ENCODE measurements at regions not wholly inside any gene's neighbourhood (a gene's known extent, or its start where the extent isn't known, plus 50 kb on each side); places are given as distances from the start of the nearest gene placed in this dataset.

- Histone ChIP-seq H3K27me3 (ENCODE audit: insufficient read depth in 3 of 3, low read length in 2 of 3) (no peaks in the 10 kb centered on the region), H3K27ac (no peak overlapping the region), H3K36me3 (ENCODE audit: insufficient read depth in 1 of 2, low read depth in 1 of 2) (no peaks in the 10 kb centered on the region), H3K4me3 (no peak overlapping the region), H3K4me1 (peaks cover 6% of the 10 kb centered on the region), H3K9me3 (no peaks in the 10 kb centered on the region)
- intact Hi-C loops (cut with DNase I): loop anchor here (5.0 to 10.0 kb wide), 3 partner anchors 202 to 665 kb away; partner anchors contain the start of genes MSH6 (in 2 of the 2) and FBXO11 (in 1 of the 2)
- TF ChIP-seq, protein P1, sequence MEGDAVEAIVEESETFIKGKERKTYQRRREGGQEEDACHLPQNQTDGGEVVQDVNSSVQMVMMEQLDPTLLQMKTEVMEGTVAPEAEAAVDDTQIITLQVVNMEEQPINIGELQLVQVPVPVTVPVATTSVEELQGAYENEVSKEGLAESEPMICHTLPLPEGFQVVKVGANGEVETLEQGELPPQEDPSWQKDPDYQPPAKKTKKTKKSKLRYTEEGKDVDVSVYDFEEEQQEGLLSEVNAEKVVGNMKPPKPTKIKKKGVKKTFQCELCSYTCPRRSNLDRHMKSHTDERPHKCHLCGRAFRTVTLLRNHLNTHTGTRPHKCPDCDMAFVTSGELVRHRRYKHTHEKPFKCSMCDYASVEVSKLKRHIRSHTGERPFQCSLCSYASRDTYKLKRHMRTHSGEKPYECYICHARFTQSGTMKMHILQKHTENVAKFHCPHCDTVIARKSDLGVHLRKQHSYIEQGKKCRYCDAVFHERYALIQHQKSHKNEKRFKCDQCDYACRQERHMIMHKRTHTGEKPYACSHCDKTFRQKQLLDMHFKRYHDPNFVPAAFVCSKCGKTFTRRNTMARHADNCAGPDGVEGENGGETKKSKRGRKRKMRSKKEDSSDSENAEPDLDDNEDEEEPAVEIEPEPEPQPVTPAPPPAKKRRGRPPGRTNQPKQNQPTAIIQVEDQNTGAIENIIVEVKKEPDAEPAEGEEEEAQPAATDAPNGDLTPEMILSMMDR (IDR thresholded peaks at IDR 0.05): no peak
- 80 to 82% (median 81%) methylated on average over 4 of the region's 4 CpGs for WGBS, 3 donors
- ATAC-seq (no peak), DNase-seq (no peak)
Measured at GRCh38 chr2:48109491-48110204, 203.3 kb upstream of the FBXO11 start.

DNA sequence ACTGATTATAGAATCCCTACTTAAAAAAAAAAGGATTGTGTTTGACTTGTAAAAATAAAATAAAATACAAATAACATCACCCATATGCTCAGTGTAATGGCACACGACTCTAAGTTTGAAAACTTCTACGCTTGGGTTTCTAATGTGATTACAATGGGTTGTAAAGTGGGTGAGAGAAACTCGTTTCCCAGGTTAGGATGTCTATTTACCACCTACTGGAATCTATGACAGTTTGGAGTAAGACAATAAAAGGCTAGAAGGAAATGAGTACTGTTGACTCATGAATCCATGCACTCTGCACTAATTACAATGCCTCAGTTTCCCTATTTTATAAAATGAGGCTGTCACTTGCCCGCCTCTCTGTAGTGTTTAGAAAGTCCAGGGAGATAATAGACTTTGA, 204.0 kb upstream of the FOXN2 start:
- peaks cover 6% of the 10 kb centered on the region for H3K4me1 ChIP-seq
- intact Hi-C loops (cut with DNase I): no loop called here
- H3K4me3 ChIP-seq: no peak overlapping the region
- WGBS, 3 donors: 67 to 76% (median 74%) methylated on average over 4 of the region's 4 CpGs
- DNase-seq: no peak
- no peak for ATAC-seq
- H3K9me3 ChIP-seq: no peaks in the 10 kb centered on the region
- H3K27ac ChIP-seq: no peak overlapping the region
- H3K36me3 ChIP-seq (ENCODE audit: insufficient read depth in 1 of 2, low read depth in 1 of 2): no peaks in the 10 kb centered on the region
- H3K27me3 ChIP-seq (ENCODE audit: insufficient read depth in 3 of 3, low read length in 2 of 3): no peaks in the 10 kb centered on the region
- TF ChIP-seq, protein P1 (IDR thresholded peaks at IDR 0.05): no peak

- DNase-seq: no peak
- H3K27ac ChIP-seq: no peak overlapping the region
- H3K36me3 ChIP-seq (ENCODE audit: insufficient read depth in 1 of 2, low read depth in 1 of 2): no peaks in the 10 kb centered on the region
Measured at GRCh38 chr2:48112911-48113680, 201.4 kb upstream of the FOXN2 start.

DNA sequence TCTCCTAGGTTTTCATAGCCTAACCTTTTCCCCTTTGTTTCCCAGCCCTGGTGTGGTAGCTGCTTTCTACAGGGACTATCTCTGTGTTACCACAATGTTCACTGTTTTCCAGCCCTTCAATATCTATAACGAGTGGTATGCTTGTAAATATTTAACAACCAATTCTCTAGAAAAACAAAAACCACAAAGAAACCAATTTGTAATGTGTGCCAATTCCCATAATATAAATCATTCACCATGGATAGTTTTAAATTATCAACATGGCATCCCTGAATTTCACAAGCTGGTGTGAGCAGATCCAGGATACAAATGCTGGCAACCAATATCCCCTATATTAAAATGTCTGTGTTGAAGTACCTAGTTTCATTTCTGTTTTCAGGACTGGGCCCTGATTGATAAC, 200.7 kb upstream of the FOXN2 start:
- ATAC-seq: no peak
- 63 to 70% (median 67%) methylated on average over 1 of the region's 1 CpG for WGBS, 3 donors

More at GRCh38 chr2:48112911-48113680, 201.4 kb upstream of the FOXN2 start:
- intact Hi-C loops (cut with DNase I): no loop called here
- TF ChIP-seq, protein P1 (IDR thresholded peaks at IDR 0.05): no peak
- Histone ChIP-seq H3K27me3 (ENCODE audit: insufficient read depth in 3 of 3, low read length in 2 of 3) (no peaks in the 10 kb centered on the region), H3K4me1 (peaks cover 4% of the 10 kb centered on the region), H3K4me3 (no peak overlapping the region), H3K9me3 (no peaks in the 10 kb centered on the region)
- no peak for ATAC-seq
- whole genome bisulfite sequencing, 3 donors: 92 to 93% (median 92%) methylated on average over 5 of the region's 5 CpGs

More for the DNA sequence above, 200.7 kb upstream of the FOXN2 start:
- Histone ChIP-seq H3K27ac (no peak overlapping the region), H3K4me3 (no peak overlapping the region), H3K4me1 (peaks cover 4% of the 10 kb centered on the region), H3K36me3 (ENCODE audit: insufficient read depth in 1 of 2, low read depth in 1 of 2) (no peaks in the 10 kb centered on the region), H3K9me3 (no peaks in the 10 kb centered on the region), H3K27me3 (ENCODE audit: insufficient read depth in 3 of 3, low read length in 2 of 3) (no peaks in the 10 kb centered on the region)
- DNase-seq: no peak
- TF ChIP-seq, protein P1 (IDR thresholded peaks at IDR 0.05): no peak
- intact Hi-C loops (cut with DNase I): no loop called here

Data from psoas muscle (tissue), 7 donors.